ENCODE measurements at regions not wholly inside any gene's neighbourhood (a gene's known extent, or its start where the extent isn't known, plus 50 kb on each side); places are given as distances from the start of the nearest gene placed in this dataset.

GRCh38 chr2:9078405-9078804 lies 74.9 kb upstream of the MBOAT2 start:
- TF ChIP-seq GATA1 (IDR thresholded peaks at IDR 0.05; ENCODE audit: low read depth, low read length) (no peak), POLR2A (IDR thresholded peaks at IDR 0.05; ENCODE audit: low read length) (no peak)

Data from erythroblast (primary cell).